CD14-positive monocyte (primary cell): ENCODE measurements at regions not wholly inside any gene's neighbourhood (a gene's known extent, or its start where the extent isn't known, plus 50 kb on each side); places are given as distances from the start of the nearest gene placed in this dataset.

Experiments used
- DNase-seq, 3 donors: peaks; one replicate each; pipeline ENCODE4 v3.0.0-alpha.2; 2011 to 2022
- H2AFZ ChIP-seq: 2 replicates; pipeline ENCODE4 v1.6.0; 2012; ENCODE audit warnings: mild to moderate bottlenecking, low read depth, low read length, inconsistent platforms; ENCODE audit not compliant: insufficient read depth, poor library complexity, severe bottlenecking
- H3K27ac ChIP-seq, 2 donors: 1 replicate in 1 of 2; 2 replicates in 1 of 2; pipeline ENCODE4 v1.5.1; 2012 to 2013; ENCODE audit warnings: low read length in 2 of 2, control low read depth in 1 of 2, inconsistent platforms in 1 of 2, low read depth in 1 of 2, mild to moderate bottlenecking in 1 of 2
- H3K27me3 ChIP-seq, 2 donors: one replicate each; pipeline versions ENCODE4 v1.6.0 to v1.6.1; 2011 to 2013; ENCODE audit warnings: low read length in 2 of 2; ENCODE audit not compliant: control insufficient read depth in 2 of 2, insufficient read depth in 2 of 2
- H3K36me3 ChIP-seq, 2 donors: replicated peaks in 1 of 2; 1 replicate in 1 of 2; 2 replicates in 1 of 2; pipeline versions ENCODE4 v1.5.1 to v1.6.1; 2012 to 2013; ENCODE audit warnings: low read length in 2 of 2, control low read depth in 1 of 2, inconsistent platforms in 1 of 2, mild to moderate bottlenecking in 1 of 2; ENCODE audit not compliant: insufficient read depth in 2 of 2, control insufficient read depth in 1 of 2
- H3K4me1 ChIP-seq, 2 donors: 1 replicate in 1 of 2; 2 replicates in 1 of 2; pipeline versions ENCODE4 v1.5.1 to v1.6.1; 2012 to 2013; ENCODE audit warnings: low read length in 2 of 2, control low read depth in 1 of 2, inconsistent platforms in 1 of 2, mild to moderate bottlenecking in 1 of 2, moderate library complexity in 1 of 2; ENCODE audit not compliant: insufficient read depth in 2 of 2, control insufficient read depth in 1 of 2
- H3K4me2 ChIP-seq: replicated peaks from 2 replicates; pipeline ENCODE3; 2012; ENCODE audit warnings: low read length, moderate library complexity, mild to moderate bottlenecking; ENCODE audit not compliant: poor library complexity, severe bottlenecking; ENCODE audit errors: extremely low read depth
- H3K4me3 ChIP-seq, 3 experiments: fragments of 200-600 bp in 1 of 3; sonication (generic) in 1 of 3; replicated peaks in 1 of 3; 1 replicate in 2 of 3; 2 replicates in 1 of 3; pipeline ENCODE4 v1.5.1; 2011 to 2013; ENCODE audit warnings: low read length in 3 of 3, mild to moderate bottlenecking in 3 of 3, control low read depth in 2 of 3, low read depth in 2 of 3, inconsistent platforms in 1 of 3, moderate library complexity in 1 of 3
- H3K79me2 ChIP-seq: 2 replicates; pipeline ENCODE4 v1.6.0; 2012; ENCODE audit warnings: mild to moderate bottlenecking, control low read depth, inconsistent platforms, low read length, moderate library complexity; ENCODE audit not compliant: insufficient read depth
- H3K9ac ChIP-seq: 2 replicates; pipeline ENCODE4 v1.6.0; 2017; ENCODE audit warnings: low read length, mild to moderate bottlenecking; ENCODE audit not compliant: insufficient read depth, poor library complexity, severe bottlenecking
- H3K9me3 ChIP-seq, 2 donors: replicated peaks in 1 of 2; 1 replicate in 1 of 2; 2 replicates in 1 of 2; pipeline versions ENCODE4 v1.5.1 to v1.6.1; 2012 to 2013; ENCODE audit warnings: low read length in 2 of 2, control low read depth in 1 of 2; ENCODE audit not compliant: control insufficient read depth in 1 of 2, insufficient read depth in 1 of 2
- H4K20me1 ChIP-seq: 2 replicates; pipeline ENCODE4 v1.6.0; 2012; ENCODE audit warnings: mild to moderate bottlenecking, low read length, control low read depth, moderate library complexity; ENCODE audit not compliant: insufficient read depth
- H3K27ac Mint-ChIP-seq, 7 donors: one replicate each; pipeline ENCODE4 v1.8.0; 2020; ENCODE audit warnings: mild to moderate bottlenecking in 7 of 7, mixed read lengths in 7 of 7, moderate library complexity in 6 of 7, inconsistent platforms in 2 of 7
- H3K27me3 Mint-ChIP-seq, 3 donors: one replicate each; pipeline ENCODE4 v1.8.0; 2021 to 2022; ENCODE audit warnings: low read depth in 3 of 3, mild to moderate bottlenecking in 3 of 3, mixed read lengths in 3 of 3, moderate library complexity in 3 of 3, inconsistent platforms in 1 of 3
- H3K36me3 Mint-ChIP-seq, 2 donors: one replicate each; pipeline ENCODE4 v1.8.0; 2020; ENCODE audit warnings: mixed read lengths in 2 of 2, inconsistent platforms in 1 of 2, mild to moderate bottlenecking in 1 of 2
- H3K4me1 Mint-ChIP-seq: one replicate; pipeline ENCODE4 v1.8.0; 2020; ENCODE audit warnings: mild to moderate bottlenecking, mixed read lengths
- H3K4me3 Mint-ChIP-seq, 2 donors: one replicate each; pipeline ENCODE4 v1.8.0; 2020; ENCODE audit warnings: mild to moderate bottlenecking in 2 of 2, mixed read lengths in 2 of 2, moderate library complexity in 1 of 2
- H3K9me3 Mint-ChIP-seq, 7 donors: one replicate each; pipeline ENCODE4 v1.8.0; 2020 to 2022; ENCODE audit warnings: mixed read lengths in 7 of 7, mild to moderate bottlenecking in 6 of 7, moderate library complexity in 6 of 7, inconsistent platforms in 2 of 7
- whole genome bisulfite sequencing: methylation state at CpG from one replicate; pipeline ENCODE4 v1.1.5; 2013; ENCODE audit warnings: missing lambda C conversion rate; ENCODE audit not compliant: insufficient coverage; 5-methylcytosine and 5-hydroxymethylcytosine counted together
- intact Hi-C, 2 donors: fragments of 100-400 bp; cut with micrococcal nuclease; formaldehyde crosslinking; loops; one replicate each; pipeline versions ENCODE4 v1.15.0 to v1.15.1; 2023
- TF ChIP-seq, protein P1 (sequence below): fragments of 200-600 bp; IDR thresholded peaks from one replicate; pipeline ENCODE4 v1.8.0; 2022; ENCODE audit warnings: antibody characterized with exemption, mild to moderate bottlenecking

DNA sequence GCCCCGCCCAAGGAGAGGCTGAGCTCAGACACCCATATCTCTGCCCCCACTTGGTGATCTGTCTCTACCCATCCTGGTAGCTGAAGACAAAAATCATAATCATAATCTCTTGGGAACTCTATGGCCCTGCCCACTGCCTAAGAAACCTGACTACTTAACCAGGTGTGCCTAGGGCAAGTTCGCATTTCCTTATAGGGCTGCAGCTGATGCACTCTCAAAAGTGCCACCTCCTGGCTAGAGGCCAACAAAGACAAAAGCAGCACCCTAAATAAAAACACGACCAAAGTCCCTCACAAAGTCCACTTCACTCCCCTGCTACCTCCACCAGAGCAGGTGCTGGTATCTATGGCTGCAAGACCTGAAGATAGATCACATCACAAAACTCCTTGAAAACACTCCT is 250.4 kb upstream of the SLITRK3 start:
- DNase-seq: no peak
- H2AFZ ChIP-seq: no peak overlapping the region
- Mint-ChIP-seq H3K9me3 (peaks cover 0 to 16% (median 10%) of the 10 kb centered on the region in 7 donors), H3K4me1 (no peaks in the 10 kb centered on the region), H3K36me3 (no peaks in the 10 kb centered on the region), H3K4me3 (no peak overlapping the region), H3K27me3 (no peaks in the 10 kb centered on the region), H3K27ac (no peak overlapping the region)
- H3K4me3 ChIP-seq: no peak overlapping the region
- H3K27ac ChIP-seq: no peak overlapping the region
- H3K4me2 ChIP-seq: no peak overlapping the region
- H3K36me3 ChIP-seq: no peaks in the 10 kb centered on the region
- H3K27me3 ChIP-seq: no peaks in the 10 kb centered on the region
- intact Hi-C loops: no loop called here
- H3K79me2 ChIP-seq: no peaks in the 10 kb centered on the region
- TF ChIP-seq, protein P1, sequence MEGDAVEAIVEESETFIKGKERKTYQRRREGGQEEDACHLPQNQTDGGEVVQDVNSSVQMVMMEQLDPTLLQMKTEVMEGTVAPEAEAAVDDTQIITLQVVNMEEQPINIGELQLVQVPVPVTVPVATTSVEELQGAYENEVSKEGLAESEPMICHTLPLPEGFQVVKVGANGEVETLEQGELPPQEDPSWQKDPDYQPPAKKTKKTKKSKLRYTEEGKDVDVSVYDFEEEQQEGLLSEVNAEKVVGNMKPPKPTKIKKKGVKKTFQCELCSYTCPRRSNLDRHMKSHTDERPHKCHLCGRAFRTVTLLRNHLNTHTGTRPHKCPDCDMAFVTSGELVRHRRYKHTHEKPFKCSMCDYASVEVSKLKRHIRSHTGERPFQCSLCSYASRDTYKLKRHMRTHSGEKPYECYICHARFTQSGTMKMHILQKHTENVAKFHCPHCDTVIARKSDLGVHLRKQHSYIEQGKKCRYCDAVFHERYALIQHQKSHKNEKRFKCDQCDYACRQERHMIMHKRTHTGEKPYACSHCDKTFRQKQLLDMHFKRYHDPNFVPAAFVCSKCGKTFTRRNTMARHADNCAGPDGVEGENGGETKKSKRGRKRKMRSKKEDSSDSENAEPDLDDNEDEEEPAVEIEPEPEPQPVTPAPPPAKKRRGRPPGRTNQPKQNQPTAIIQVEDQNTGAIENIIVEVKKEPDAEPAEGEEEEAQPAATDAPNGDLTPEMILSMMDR: no peak
- H3K4me1 ChIP-seq: no peaks in the 10 kb centered on the region
- WGBS: 94% methylated on average over 3 of the region's 3 CpGs
- H3K9ac ChIP-seq: no peak overlapping the region
- peaks cover 10 to 14% of the 10 kb centered on the region in 2 donors for H3K9me3 ChIP-seq
- H4K20me1 ChIP-seq: no peaks in the 10 kb centered on the region

GRCh38 chr3:165444745-165445144 is 248.6 kb upstream of the SLITRK3 start:
- H3K9me3 Mint-ChIP-seq: peaks cover 2 to 15% (median 9%) of the 10 kb centered on the region in 7 donors
- Histone ChIP-seq H2AFZ (no peak overlapping the region), H4K20me1 (no peaks in the 10 kb centered on the region), H3K4me1 (no peaks in the 10 kb centered on the region), H3K27me3 (no peaks in the 10 kb centered on the region), H3K4me3 (no peak overlapping the region), H3K4me2 (no peak overlapping the region), H3K9ac (no peak overlapping the region), H3K27ac (no peak overlapping the region), H3K9me3 (peaks cover 10 to 14% of the 10 kb centered on the region in 2 donors), H3K36me3 (no peaks in the 10 kb centered on the region), H3K79me2 (no peaks in the 10 kb centered on the region)
- H3K4me1 Mint-ChIP-seq: no peaks in the 10 kb centered on the region
- WGBS: 100% methylated on average over 1 of the region's 4 CpGs
- H3K4me3 Mint-ChIP-seq: no peak overlapping the region
- intact Hi-C loops: no loop called here
- H3K27ac Mint-ChIP-seq: no peak overlapping the region
- no peaks in the 10 kb centered on the region for H3K36me3 Mint-ChIP-seq
- TF ChIP-seq, protein P1: no peak
- no peak for DNase-seq
- H3K27me3 Mint-ChIP-seq: no peaks in the 10 kb centered on the region
